Kasumi-1 (cell line): ENCODE measurements at regions not wholly inside any gene's neighbourhood (a gene's known extent, or its start where the extent isn't known, plus 50 kb on each side); places are given as distances from the start of the nearest gene placed in this dataset.

ENCODE experiments used
- DNase-seq, 2 experiments: peaks; one replicate each; lab custom pipeline; 2025; lab: John Stamatoyannopoulos, UW

- no peak for DNase-seq
Observed at GRCh38 chr16:73697336-73697735, 599.3 kb upstream of the PSMD7 start.

GRCh38 chr16:73692861-73693260, 603.8 kb upstream of the PSMD7 start:
- DNase-seq = no peak

- DNase-seq = no peak
Observed at GRCh38 chr16:73683804-73684203, 612.8 kb upstream of the PSMD7 start.

- DNase-seq = no peak
Observed at GRCh38 chr16:73672135-73672534, 624.2 kb upstream of the ZFHX3 start.

- DNase-seq = no peak
Observed at GRCh38 chr16:73670836-73671820, 623.2 kb upstream of the ZFHX3 start.

- DNase-seq = no peak
Observed at GRCh38 chr16:73669535-73670274, 621.8 kb upstream of the ZFHX3 start.

GRCh38 chr16:73663720-73664119, 615.8 kb upstream of the ZFHX3 start:
- DNase-seq = no peak

- DNase-seq = no peak
Observed at GRCh38 chr16:73636196-73636595, 588.3 kb upstream of the ZFHX3 start.

- no peak for DNase-seq
Observed at GRCh38 chr16:73629011-73629410, 581.1 kb upstream of the ZFHX3 start.

- DNase-seq = no peak
Observed at GRCh38 chr16:73617738-73618137, 569.8 kb upstream of the ZFHX3 start.

GRCh38 chr16:73616770-73617169, 568.8 kb upstream of the ZFHX3 start:
- no peak for DNase-seq

- no peak for DNase-seq
Observed at GRCh38 chr16:73616166-73616753, 568.3 kb upstream of the ZFHX3 start.

GRCh38 chr16:73615071-73615940, 567.4 kb upstream of the ZFHX3 start:
- no peak for DNase-seq

GRCh38 chr16:73614131-73614530, 566.2 kb upstream of the ZFHX3 start:
- DNase-seq = no peak

- DNase-seq = no peak
Observed at GRCh38 chr16:73610605-73611156, 562.8 kb upstream of the ZFHX3 start.

- no peak for DNase-seq
Observed at GRCh38 chr16:73610160-73610559, 562.2 kb upstream of the ZFHX3 start.

GRCh38 chr16:73608911-73609310, 561.0 kb upstream of the ZFHX3 start:
- DNase-seq = no peak

- no peak for DNase-seq
Observed at GRCh38 chr16:73605309-73605708, 557.4 kb upstream of the ZFHX3 start.

GRCh38 chr16:73601911-73602310, 554.0 kb upstream of the ZFHX3 start:
- DNase-seq = no peak

- no peak for DNase-seq
Observed at GRCh38 chr16:73599870-73600269, 551.9 kb upstream of the ZFHX3 start.

- DNase-seq = no peak
Observed at GRCh38 chr16:73599351-73599750, 551.4 kb upstream of the ZFHX3 start.
